A673 (cell line): ENCODE measurements at regions not wholly inside any gene's neighbourhood (a gene's known extent, or its start where the extent isn't known, plus 50 kb on each side); places are given as distances from the start of the nearest gene placed in this dataset.

Experiments
- BruUV-seq: library from RNA; stranded (reverse); fragments of 400-500 nt; replicated peaks from 2 replicates; lab custom pipeline; 2021; lab: Mats Ljungman, UMichigan
- CTCF ChIA-PET: fragments of 300-600 bp; sonication (Branson Sonifier 250); formaldehyde crosslinking; loops from one replicate; lab custom pipeline; 2022; ENCODE audit warnings: antibody characterized with exemption; lab: Charles Lee
- POLR2A ChIA-PET: fragments of 300-600 bp; sonication (Branson Sonifier 250); formaldehyde crosslinking; loops from one replicate; lab custom pipeline; 2022; ENCODE audit warnings: antibody characterized with exemption; ENCODE audit not compliant: low non-redundant PET; lab: Charles Lee
- DNase-seq: peaks from one replicate; pipeline ENCODE4 v3.0.0-alpha.2; 2015; ENCODE audit warnings: low spot score
- H3K27ac ChIP-seq: fragments of 200-600 bp; sonication (generic); 2 replicates; pipeline ENCODE4 v1.5.1; 2016; ENCODE audit warnings: mixed run types, low read depth, mild to moderate bottlenecking, mixed read lengths, antibody characterized with exemption, low read length; ENCODE audit not compliant: poor library complexity, severe bottlenecking
- H3K27me3 ChIP-seq: fragments of 200-600 bp; sonication (generic); replicated peaks from 2 replicates; pipeline ENCODE4 v1.6.1; 2017; ENCODE audit warnings: mixed run types, low read depth, mild to moderate bottlenecking, mixed read lengths, antibody characterized with exemption, low read length; ENCODE audit not compliant: insufficient read depth, poor library complexity
- H3K36me3 ChIP-seq: fragments of 200-600 bp; sonication (generic); 2 replicates; pipeline ENCODE4 v1.6.1; 2016; ENCODE audit warnings: mixed run types, mild to moderate bottlenecking, mixed read lengths, antibody characterized with exemption, low read length; ENCODE audit not compliant: insufficient read depth, poor library complexity, severe bottlenecking
- H3K4me1 ChIP-seq: fragments of 200-600 bp; sonication (generic); 2 replicates; pipeline ENCODE4 v1.6.1; 2017; ENCODE audit warnings: mixed run types, mild to moderate bottlenecking, mixed read lengths, antibody characterized with exemption, low read length; ENCODE audit not compliant: insufficient read depth, poor library complexity, severe bottlenecking
- H3K4me3 ChIP-seq: fragments of 200-600 bp; sonication (generic); 2 replicates; pipeline ENCODE4 v1.5.1; 2016; ENCODE audit warnings: low read depth, mixed run types, mild to moderate bottlenecking, mixed read lengths, low read length; ENCODE audit not compliant: poor library complexity, severe bottlenecking
- H3K9me3 ChIP-seq: fragments of 200-600 bp; sonication (generic); 2 replicates; pipeline ENCODE4 v1.6.1; 2016; ENCODE audit warnings: mixed run types, low read depth, mild to moderate bottlenecking, mixed read lengths, antibody characterized with exemption, low read length; ENCODE audit not compliant: poor library complexity, severe bottlenecking
- EZH2 ChIP-seq: fragments of 200-600 bp; sonication (generic); IDR thresholded peaks from 2 replicates; pipeline ENCODE4 v1.6.1; 2017; ENCODE audit warnings: borderline replicate concordance, low read depth, mild to moderate bottlenecking, mixed read lengths, antibody characterized with exemption, low read length; ENCODE audit not compliant: poor library complexity, severe bottlenecking
- intact Hi-C: fragments of 100-400 bp; cut with micrococcal nuclease; formaldehyde crosslinking; loops from one replicate; pipeline ENCODE4 v1.10.0; 2022; ENCODE audit not compliant: unreplicated experiment
- TF ChIP-seq, protein P1 (sequence below): fragments of 300-800, 200-600 bp; sonication (generic); conservative IDR thresholded peaks from 2 replicates; pipeline ENCODE4 v1.5.1; 2017; ENCODE audit warnings: low read depth, mild to moderate bottlenecking, antibody characterized with exemption, low read length, moderate library complexity, mixed read lengths

DNA sequence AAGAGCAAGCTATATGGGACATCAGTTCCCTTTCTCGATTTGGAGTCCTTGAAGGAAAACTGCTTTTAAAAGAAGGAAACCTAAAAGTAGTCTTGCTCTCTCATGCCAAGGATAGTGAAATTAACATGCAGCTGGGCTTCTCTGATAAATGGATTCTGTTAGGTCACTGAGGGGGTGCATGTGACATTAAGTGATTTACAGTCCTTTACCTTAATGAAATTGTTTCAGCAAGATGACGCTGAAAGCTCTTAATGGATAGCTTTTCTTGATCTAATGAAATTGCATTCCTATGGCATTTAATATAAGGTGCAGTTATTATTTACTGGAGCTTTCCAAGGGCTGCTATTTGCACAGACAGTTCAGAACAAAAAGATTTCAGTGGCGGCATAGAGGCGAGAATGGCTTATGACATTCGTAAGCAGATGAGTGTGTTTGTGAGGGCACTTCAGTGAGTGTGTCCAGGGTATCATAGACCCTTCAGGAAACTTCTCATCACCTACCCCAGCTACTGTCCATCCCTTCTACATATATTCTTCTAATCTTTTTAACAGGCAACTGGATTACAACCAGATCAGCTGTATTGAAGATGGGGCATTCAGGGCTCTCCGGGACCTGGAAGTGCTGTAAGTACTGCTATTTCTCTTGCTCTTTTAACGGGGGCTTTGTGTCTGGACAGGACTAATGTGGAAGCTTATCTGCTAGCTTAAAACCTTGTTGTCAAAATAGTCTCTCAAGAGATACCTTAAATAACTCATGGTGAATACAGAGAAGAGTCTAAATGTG lies 219.9 kb upstream of the PACRGL start:
- Histone ChIP-seq H3K27me3 (no peaks in the 10 kb centered on the region), H3K9me3 (no peaks in the 10 kb centered on the region), H3K4me3 (no peak overlapping the region), H3K4me1 (no peaks in the 10 kb centered on the region), H3K27ac (no peak overlapping the region), H3K36me3 (no peaks in the 10 kb centered on the region)
- DNase-seq, result no peak
- no TSS peak for BruUV-seq
- ChIA-PET POLR2A (no interaction called here), CTCF (no interaction called here)
- TF ChIP-seq, protein P1, sequence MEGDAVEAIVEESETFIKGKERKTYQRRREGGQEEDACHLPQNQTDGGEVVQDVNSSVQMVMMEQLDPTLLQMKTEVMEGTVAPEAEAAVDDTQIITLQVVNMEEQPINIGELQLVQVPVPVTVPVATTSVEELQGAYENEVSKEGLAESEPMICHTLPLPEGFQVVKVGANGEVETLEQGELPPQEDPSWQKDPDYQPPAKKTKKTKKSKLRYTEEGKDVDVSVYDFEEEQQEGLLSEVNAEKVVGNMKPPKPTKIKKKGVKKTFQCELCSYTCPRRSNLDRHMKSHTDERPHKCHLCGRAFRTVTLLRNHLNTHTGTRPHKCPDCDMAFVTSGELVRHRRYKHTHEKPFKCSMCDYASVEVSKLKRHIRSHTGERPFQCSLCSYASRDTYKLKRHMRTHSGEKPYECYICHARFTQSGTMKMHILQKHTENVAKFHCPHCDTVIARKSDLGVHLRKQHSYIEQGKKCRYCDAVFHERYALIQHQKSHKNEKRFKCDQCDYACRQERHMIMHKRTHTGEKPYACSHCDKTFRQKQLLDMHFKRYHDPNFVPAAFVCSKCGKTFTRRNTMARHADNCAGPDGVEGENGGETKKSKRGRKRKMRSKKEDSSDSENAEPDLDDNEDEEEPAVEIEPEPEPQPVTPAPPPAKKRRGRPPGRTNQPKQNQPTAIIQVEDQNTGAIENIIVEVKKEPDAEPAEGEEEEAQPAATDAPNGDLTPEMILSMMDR, result no peak
- TF ChIP-seq EZH2, result no peak
- intact Hi-C loops, result no loop called here

DNA sequence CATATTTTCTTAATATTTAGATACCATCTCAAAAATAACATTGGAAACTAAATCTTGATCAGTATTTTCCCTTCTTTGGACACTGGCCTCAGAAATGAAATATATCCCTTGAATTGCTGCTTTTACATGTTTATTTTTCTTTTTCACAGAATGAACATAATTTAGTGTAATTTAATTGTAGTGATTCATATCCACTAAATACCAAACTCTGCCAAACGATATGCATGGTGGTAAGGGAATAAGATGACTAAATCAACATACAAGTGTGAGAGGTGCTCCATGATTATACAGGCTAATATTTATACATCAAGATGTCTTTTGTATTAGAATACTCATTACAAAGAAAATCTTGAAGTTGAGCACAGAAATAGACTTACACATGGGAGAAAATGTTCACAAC lies 216.8 kb upstream of the PACRGL start:
- Histone ChIP-seq H3K4me3 (no peak overlapping the region), H3K9me3 (no peaks in the 10 kb centered on the region), H3K36me3 (no peaks in the 10 kb centered on the region), H3K4me1 (peaks cover 10% of the 10 kb centered on the region), H3K27me3 (no peaks in the 10 kb centered on the region), H3K27ac (no peak overlapping the region)
- CTCF ChIA-PET, result no interaction called here
- intact Hi-C loops, result no loop called here
- BruUV-seq, result no TSS peak
- no peak for DNase-seq
- POLR2A ChIA-PET, result no interaction called here
- TF ChIP-seq, protein P1, result no peak
- no peak for TF ChIP-seq EZH2

DNA sequence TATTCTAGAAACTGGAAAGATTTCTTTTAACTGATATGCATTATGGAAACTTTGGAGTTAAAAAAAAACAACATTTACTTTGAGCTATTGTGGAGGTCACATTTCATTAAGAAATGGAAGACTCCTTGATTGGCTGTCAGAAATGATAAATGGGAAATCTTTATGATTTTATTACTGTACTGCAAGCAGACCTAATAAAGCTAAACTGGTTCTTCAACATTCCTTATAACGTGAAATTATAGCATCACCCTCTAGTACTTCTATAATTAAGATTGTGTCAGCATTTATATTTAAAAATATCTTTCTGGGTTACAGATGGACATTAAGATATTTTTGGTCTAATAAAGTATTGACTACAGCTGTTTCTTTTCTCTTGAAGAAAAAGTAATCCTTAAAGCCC lies 213.8 kb upstream of the PACRGL start:
- no TSS peak for BruUV-seq

More for the DNA sequence above, 213.8 kb upstream of the PACRGL start:
- H3K27me3 ChIP-seq, result no peaks in the 10 kb centered on the region
- DNase-seq, result no peak
- ChIA-PET CTCF (no interaction called here), POLR2A (no interaction called here)
- H3K36me3 ChIP-seq, result no peaks in the 10 kb centered on the region
- H3K4me3 ChIP-seq, result no peak overlapping the region
- TF ChIP-seq, protein P1, result no peak
- TF ChIP-seq EZH2, result no peak
- intact Hi-C loops, result no loop called here
- peaks cover 14% of the 10 kb centered on the region for H3K4me1 ChIP-seq
- H3K27ac ChIP-seq, result no peak overlapping the region
- H3K9me3 ChIP-seq, result no peaks in the 10 kb centered on the region
